Keratinocyte (primary cell): ENCODE measurements at regions not wholly inside any gene's neighbourhood (a gene's known extent, or its start where the extent isn't known, plus 50 kb on each side); places are given as distances from the start of the nearest gene placed in this dataset.

Experiments used
- CTCF ChIP-seq, 3 experiments: IDR thresholded peaks in 1 of 3; conservative IDR thresholded peaks in 1 of 3; optimal IDR thresholded peaks in 1 of 3; 2 replicates in 2 of 3; 3 replicates in 1 of 3; pipeline versions ENCODE3 to v1.5.1; 2011; ENCODE audit warnings: low read length in 3 of 3, mild to moderate bottlenecking in 3 of 3, moderate library complexity in 2 of 3, control low read depth in 1 of 3, inconsistent platforms in 1 of 3; ENCODE audit not compliant: insufficient read depth in 2 of 3; ENCODE audit errors: extremely low read depth in 1 of 3
- EZH2 ChIP-seq: IDR thresholded peaks from one replicate; pipeline ENCODE4 v1.6.1; 2012; ENCODE audit warnings: inconsistent platforms, mild to moderate bottlenecking, low read length, moderate library complexity

- no peak for TF ChIP-seq CTCF (optimal IDR thresholded peaks at IDR 0.05 in 1 of 3, IDR thresholded peaks at IDR 0.05 in 1 of 3, conservative IDR thresholded peaks at IDR 0.05 in 1 of 3; ENCODE audit: extremely low read depth in 1 of 3, insufficient read depth in 2 of 3, low read length in 3 of 3)
- no peak for TF ChIP-seq EZH2
Measured at GRCh38 chr20:24203526-24204183, 215.1 kb upstream of the GGTLC1 start.
